ENCODE measurements at regions not wholly inside any gene's neighbourhood (a gene's known extent, or its start where the extent isn't known, plus 50 kb on each side); places are given as distances from the start of the nearest gene placed in this dataset.
A peak's percentile ranks its signal among the peaks of the same experiment; 100 is the strongest.

DNA sequence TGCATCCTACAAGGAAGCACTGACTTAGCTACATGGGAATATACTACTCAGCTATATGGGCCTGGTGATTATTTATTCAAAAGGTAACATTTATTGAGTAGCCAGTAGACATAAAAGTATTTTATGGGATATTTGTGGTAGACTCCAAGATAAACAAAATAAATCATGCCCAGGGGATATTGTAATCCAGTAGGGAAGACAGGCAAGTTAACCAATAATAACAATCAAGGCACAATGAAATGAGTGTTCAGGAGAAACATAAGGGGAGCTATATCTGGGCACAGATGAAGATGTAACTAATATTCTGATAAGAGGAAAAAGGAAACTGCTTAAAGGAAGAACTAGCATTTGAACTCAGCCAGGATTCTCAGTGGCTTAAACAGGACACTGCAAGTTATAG lies 161.4 kb upstream of the MTNR1B start:
- DNase-seq, result no peak

DNA sequence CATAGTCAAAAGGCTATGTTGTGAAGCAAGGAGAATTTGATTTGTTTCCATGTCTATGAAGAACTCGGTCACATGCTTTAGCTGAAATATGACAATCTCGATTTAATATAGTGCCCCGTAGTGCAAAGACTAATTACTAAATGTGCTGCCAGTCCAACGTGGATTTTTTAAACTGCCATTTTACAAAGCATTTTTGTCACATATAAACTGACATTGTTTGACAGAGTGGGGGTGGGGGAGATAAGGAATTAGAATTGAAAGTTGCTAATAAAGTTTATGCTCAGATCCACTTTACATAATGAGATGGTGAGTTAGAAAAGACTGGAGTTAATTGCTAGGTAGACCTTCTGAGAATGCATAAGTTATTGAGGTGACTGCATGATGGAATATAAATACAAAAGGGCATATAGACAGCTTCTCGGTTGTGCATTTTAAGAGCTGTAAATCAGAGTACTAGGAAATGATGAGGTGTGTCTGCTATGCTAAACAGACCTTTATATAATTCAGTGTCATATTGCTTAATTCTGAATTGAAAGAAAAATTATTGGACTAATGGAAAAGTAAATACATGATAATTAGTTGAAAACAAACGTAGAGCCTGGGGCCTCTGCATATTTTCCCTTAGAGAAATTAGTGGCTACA lies 158.9 kb upstream of the MTNR1B start:
- no peak for DNase-seq

- no peak for DNase-seq
Measured at GRCh38 chr11:92811341-92811740, 158.1 kb upstream of the MTNR1B start.

DNA sequence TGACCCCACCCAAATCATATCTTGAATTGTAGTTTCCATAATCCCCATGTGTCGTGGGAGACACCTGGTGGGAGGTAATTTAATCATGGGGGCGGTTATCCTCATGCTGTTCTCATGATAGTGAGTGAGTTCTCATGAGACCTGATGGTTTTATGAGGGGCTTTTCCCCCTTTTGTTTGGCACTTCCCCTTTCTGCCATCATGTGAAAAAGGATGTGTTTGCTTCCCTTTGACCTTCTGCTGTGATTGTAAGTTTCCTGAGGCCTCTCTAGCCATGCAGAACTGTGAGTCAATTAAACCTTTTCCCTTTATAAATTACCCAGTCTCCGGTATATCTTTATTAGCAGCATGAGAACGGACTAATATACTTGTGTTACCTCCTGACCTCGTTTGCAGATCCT lies 156.6 kb upstream of the MTNR1B start:
- DNase-seq, result no peak

GRCh38 chr11:92819830-92820229 lies 149.6 kb upstream of the MTNR1B start:
- DNase-seq, result no peak

DNA sequence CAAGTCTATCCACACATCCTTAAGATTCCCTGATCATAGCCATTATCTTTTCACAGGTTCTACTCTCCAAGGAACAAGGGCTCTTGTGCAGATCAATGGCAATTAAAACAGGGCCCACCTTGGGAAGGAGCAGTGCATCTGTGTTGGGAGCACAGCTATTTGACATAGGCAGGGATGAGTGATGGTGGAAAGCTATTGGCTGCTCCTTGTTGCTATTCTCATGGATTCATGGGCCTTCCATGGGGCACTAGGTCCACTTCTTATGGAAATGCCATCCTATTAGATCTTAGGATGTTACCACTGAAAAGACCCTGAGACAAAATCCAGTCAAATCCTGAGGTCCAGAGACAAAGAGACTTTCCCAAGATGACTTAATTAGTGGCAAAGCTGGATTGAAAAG lies 148.6 kb upstream of the MTNR1B start:
- no peak for DNase-seq

GRCh38 chr11:92822410-92822809 lies 147.0 kb upstream of the MTNR1B start:
- no peak for DNase-seq

DNA sequence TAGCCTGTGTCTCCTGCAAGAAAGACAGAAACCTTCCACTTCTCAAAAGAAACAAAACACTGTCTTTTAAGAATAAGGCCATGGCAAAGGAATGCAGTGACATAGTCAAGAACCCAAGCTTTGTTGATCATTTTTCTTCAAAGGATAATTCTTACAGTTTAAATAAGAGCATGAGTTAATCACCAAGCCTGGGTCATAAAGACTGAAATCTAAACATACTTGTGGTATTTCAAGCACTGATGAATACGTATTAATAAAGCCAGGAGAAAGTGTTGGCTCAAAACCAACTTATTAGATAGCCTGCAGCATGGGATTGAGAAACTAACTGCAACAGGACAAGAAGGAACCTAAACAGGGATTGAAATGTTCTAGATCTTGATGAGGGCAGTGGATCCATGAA lies 143.3 kb upstream of the MTNR1B start:
- DNase-seq, result no peak

DNA sequence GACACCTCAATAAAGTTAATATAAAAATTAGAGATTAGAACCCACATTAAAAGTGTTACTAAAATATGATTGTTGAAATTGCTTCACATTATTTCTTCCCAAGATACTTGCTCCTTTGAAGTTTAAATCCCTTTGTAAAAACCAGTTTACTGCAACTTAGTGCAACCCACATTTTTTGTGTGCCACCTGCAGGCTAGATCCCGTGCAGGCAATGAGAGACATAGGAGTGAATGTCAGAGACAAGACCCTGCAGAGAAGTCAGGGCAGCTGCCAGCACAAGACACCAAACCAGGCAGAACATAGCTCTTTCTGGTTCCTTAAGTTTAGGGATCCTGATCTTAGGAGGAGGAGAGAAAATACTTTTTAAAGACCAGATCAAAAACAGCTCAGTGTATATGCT lies 142.8 kb upstream of the MTNR1B start:
- no peak for DNase-seq

DNA sequence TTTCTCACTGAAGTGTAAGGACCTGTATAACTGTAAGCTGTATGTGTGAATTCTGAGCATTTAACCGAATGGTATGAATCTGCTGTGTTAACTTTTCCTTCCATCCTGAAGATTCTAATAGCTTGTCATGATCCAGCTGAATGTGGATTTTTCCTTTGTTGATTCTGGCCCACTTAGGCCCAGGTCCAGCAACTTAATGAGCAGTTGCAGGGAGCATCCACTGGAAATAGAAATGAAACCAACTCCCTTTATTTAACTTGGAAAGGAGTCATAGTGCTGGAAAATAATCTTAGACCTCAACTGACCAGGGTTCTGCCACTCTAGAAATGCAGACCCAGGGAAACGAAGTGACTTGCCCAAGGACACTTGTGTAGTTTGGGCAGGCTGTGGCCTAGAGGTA lies 142.3 kb upstream of the MTNR1B start:
- no peak for DNase-seq

DNA sequence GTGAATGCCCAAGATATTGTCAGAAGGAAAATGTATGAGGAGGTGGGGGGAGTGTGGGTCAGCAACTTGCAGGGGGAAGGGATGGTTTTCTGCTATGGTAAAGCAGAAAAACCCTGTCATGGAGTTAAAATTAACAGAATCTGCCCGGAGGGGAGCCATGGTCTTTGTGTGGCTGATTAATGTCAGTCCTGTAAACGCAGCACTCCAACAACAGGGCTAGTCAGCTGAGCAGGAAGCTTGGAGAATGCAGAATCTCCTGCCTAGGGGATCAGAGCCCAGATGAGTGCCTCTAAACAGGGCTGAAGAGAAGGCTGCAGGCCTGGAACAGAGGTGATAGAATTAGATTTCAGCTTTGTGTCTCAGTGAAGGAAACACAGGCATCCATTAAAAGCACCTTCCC lies 140.9 kb upstream of the MTNR1B start:
- DNase-seq, result no peak

DNA sequence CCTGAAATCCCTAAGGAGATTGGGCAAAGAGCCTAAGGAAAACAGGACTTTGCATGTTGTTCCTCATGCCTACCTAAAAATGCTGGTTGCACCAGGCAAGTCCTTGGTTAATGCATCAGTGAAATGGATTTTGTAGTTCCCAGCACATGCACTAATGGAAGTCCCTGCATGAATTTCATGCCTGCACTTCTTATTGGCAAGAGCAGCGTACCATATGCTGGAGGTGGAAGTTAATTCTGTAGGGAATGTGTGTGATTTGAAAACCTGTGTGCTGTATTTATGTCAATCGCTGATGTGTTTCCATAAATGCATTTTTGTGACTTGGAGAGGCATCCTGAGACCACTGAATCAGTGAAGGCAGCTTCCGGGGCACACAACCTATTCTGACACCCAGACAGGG lies 140.3 kb upstream of the MTNR1B start:
- no peak for DNase-seq

GRCh38 chr11:92829671-92830070 lies 139.8 kb upstream of the MTNR1B start:
- DNase-seq, result no peak

DNA sequence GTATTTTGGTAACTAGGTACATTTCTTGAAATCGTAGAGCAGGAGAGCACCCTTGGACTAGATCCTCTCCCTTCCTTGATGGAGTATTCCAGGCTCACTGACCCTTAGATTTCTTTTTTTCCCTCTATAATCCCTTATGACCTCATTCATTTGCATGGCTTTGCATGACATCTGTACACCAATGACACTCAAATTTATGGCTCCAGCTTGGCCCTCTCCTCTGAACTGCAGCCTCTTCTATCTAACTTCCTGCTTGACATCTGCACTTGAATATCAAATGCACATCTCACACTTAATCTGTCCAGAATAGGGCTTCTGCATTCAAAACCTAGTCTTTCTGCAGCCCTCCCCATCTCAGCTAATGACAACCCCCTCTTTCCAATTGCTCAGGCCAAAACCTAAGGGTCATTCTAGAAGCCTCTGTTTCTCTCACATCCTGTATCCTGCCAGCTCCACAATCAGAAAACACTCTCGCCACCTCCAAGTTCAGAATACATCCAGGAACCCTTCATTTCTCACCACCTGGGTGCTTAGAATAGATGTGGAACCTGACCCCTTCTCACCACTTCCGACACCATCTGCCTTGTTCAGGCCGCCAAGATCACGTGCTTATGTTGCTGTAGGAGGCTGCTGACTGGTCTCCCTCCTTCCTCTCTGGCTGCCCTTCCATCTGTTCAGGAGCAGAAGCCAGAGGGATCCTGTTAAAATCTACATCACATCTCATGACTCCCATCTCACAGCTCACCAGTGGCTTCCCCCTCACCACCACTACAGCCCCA lies 138.9 kb upstream of the MTNR1B start:
- DNase-seq, result peak; percentile 69

DNA sequence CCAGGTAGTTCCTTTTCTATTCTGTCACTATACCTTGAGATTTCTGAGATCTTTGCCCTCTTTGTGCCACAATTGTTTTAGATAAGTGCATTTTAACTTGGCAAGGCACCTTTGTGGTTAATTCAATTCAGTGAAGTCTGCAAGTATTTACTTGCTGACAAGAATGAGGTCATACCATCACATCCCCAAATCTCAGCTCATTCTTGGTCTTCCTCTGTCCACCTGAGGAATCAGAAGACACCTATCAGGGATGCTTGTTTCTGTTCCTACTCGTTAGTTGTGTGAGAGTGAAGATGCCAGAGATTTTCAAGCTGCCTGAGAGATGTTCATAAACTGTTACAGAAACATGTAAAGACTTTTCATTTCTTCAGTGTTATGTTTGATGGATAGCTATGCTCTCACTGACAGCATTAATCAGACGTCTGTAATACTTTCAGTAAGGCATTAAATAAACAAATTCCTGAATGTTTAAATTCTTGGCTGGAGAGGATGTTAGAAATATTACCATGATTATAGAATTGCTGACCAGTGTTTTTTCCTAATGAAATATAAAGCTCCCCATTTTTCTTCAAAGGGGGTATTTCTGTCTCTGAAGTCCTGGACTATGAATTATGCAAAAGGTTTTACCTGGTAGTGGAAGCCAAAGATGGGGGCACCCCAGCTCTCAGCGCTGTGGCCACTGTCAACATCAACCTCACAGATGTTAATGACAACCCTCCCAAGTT lies 135.0 kb upstream of the MTNR1B start:
- DNase-seq, result no peak

DNA sequence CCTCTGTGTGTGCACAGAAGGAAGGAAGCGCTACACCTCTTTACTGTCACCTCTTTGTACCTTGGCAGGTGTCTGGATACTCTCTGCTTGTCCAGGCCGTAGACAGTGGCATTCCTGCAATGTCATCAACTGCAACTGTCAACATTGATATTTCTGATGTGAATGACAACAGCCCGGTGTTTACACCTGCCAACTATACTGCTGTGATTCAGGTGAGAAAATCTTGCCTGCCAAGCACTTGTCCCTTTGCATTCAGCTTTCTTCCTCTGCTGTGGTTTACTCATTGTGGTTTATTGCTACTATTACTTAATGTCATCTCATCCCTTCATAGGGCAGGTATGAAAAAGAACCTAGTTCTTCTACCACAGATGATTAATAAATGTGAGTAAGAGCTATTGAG lies 131.9 kb upstream of the MTNR1B start:
- DNase-seq, result no peak

GRCh38 chr11:92838759-92839310 lies 130.6 kb upstream of the MTNR1B start:
- DNase-seq, result peak; percentile 6

DNA sequence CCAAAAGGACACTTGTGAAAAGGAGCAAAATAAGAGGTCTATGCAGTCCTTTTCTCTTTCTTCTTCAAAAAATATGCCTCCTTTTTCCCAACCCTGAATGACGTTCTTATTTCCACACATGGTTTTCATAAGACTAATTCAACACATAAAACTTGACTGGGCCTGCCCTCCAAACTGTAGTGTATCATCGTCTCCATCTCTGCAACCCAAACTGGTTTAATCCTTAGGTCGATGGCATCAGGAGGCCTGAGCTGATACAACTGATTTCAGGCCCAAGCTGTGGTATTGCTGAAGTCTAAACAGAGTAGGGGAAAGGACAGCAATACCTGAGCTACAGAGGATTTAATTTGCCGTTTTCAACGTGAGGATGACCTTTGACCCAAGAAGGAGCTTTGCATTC lies 130.0 kb upstream of the MTNR1B start:
- DNase-seq, result no peak

- no peak for DNase-seq
Measured at GRCh38 chr11:92841719-92842118, 127.7 kb upstream of the MTNR1B start.

DNA sequence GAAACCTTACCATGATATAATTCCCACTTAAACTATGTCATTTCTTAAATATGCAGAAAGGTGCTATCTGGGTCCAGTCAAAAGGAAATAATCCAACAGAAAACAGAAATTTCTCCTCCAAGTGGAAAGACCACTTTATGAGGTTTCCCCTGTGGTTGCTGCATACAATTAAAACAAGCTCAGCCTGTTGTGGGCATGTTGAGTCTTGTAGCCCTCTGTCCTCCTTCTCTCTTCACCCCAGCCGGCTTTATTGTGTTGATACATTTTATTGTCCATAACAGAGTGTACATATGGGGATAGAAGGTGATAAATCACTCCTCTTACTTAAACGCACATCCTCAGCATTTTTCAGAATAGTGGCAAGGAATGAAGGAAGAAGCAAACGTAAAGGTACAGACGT lies 126.0 kb upstream of the MTNR1B start:
- no peak for DNase-seq

- DNase-seq, result no peak
Measured at GRCh38 chr11:92844197-92844596, 125.3 kb upstream of the MTNR1B start.

- DNase-seq, result no peak
Measured at GRCh38 chr11:92845390-92845789, 124.1 kb upstream of the MTNR1B start.

GRCh38 chr11:92845805-92846204 lies 123.6 kb upstream of the MTNR1B start:
- DNase-seq, result peak; percentile 42

Measured in NCI-H1694 treated with DMSO at 0.1 percent for 48 hours (cell line).